Heart left ventricle (tissue), 13 donors: ENCODE measurements at regions not wholly inside any gene's neighbourhood (a gene's known extent, or its start where the extent isn't known, plus 50 kb on each side); places are given as distances from the start of the nearest gene placed in this dataset.
"Not testable (repeated sequence)": the region's sequence is repeated elsewhere in the genome, so short reads cannot be mapped to it uniquely, and the experiment has no call there.

Experiments used
- CTCF ChIP-seq, 12 donors: fragments of 200-600 bp; sonication (generic) in 4 of 12; IDR thresholded peaks; one replicate each; pipeline versions ENCODE4 v1.5.0 to v1.8.0; 2018 to 2022; ENCODE audit warnings: antibody characterized with exemption in 12 of 12, mild to moderate bottlenecking in 5 of 12
- POLR2A ChIP-seq, 2 donors: fragments of 450-650 bp; IDR thresholded peaks; one replicate each; pipeline ENCODE4 v1.6.1; 2017; ENCODE audit warnings: antibody characterized with exemption in 2 of 2, mild to moderate bottlenecking in 2 of 2, moderate library complexity in 2 of 2
- donor health status: ischemic (EF 13 %, LVEDD 7.1; RV severe dilation, severe dysfunction).
- donor health status: DM: no; HTN: yes; CAD: no.
- donor health status: DM: no; HTN: no; CAD: no.
- donor health status: ischemic (EF 25% LVEDD 6.9; RV normal size, moderate dysfunction).
- donor health status: ischemic (EF 25% LVEDD 5.7; RV mildly dilated, moderate dysfunction).
- donor health status: ischemic (EF 35%, LVEDD 5.7; RV mildly dilated, moderate dysfunction).
- donor health status: nonischemic (EF 11% LVEDD 7.7; RV severe dilation, severe dysfunction).
- donor health status: DM: yes; HTN: yes; CAD: no.
- donor health status: PGD.
- donor health status: ischemic (EF 29% LVEDD 5.4; RV normal size, mild dysfunction).
- donor health status: nonischemic (EF 23%, LVEDD 6.1; RV moderate dilation, normal function).

DNA sequence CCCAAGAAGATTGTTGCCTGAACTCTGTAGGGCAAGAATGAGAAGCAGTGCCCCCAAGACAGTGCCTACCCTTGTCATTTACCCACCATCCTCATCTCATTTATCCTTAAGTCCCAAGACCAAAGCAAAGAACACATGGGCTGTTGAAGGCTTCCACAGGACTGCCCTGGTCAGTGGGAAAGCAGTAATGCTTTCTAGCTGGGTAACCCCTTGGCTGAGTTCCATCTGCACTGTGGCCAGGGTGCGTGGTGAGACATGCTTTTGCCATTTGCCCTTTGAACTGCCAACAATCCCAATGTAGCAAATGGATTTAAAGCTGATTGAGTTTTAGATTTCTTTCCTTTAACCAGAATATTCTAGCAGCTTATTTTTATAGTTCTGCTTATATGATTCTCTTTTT lies 103.5 kb upstream of the IKBKE start:
- TF ChIP-seq CTCF, POLR2A (IDR thresholded peaks at IDR 0.05): not testable (repeated sequence)
